Breast epithelium (tissue), 4 donors: ENCODE measurements at regions not wholly inside any gene's neighbourhood (a gene's known extent, or its start where the extent isn't known, plus 50 kb on each side); places are given as distances from the start of the nearest gene placed in this dataset.

Source experiments
- DNase-seq, 2 donors: peaks; one replicate each; pipeline ENCODE4 v3.0.0-alpha.2; 2019; ENCODE audit warnings: low spot score in 2 of 2
- H3K27ac ChIP-seq, 2 donors: fragments of 200-600 bp; sonication (generic) in 1 of 2; one replicate each; pipeline ENCODE4 v1.5.1; 2016 to 2019; ENCODE audit warnings: mild to moderate bottlenecking in 1 of 2
- H3K27me3 ChIP-seq, 2 donors: fragments of 200-600 bp; sonication (generic) in 1 of 2; one replicate each; pipeline versions ENCODE4 v1.5.1 to v1.6.0; 2017 to 2019; ENCODE audit warnings: control low read depth in 1 of 2, mild to moderate bottlenecking in 1 of 2
- H3K36me3 ChIP-seq: fragments of 200-600 bp; one replicate; pipeline ENCODE4 v1.5.1; 2019
- H3K4me1 ChIP-seq, 2 donors: fragments of 200-600 bp; sonication (generic); one replicate each; pipeline ENCODE4 v1.5.1; 2016 to 2019; ENCODE audit warnings: control low read depth in 1 of 2
- H3K4me3 ChIP-seq, 3 donors: fragments of 200-600 bp; sonication (generic); 1 replicate in 2 of 3; 2 replicates in 1 of 3; pipeline ENCODE4 v1.5.1; 2016 to 2019; ENCODE audit warnings: mild to moderate bottlenecking in 3 of 3, moderate library complexity in 2 of 3
- H3K9me3 ChIP-seq, 2 donors: fragments of 200-600 bp; sonication (generic) in 1 of 2; one replicate each; pipeline ENCODE4 v1.5.1; 2016 to 2019; ENCODE audit warnings: control low read depth in 1 of 2
- CTCF ChIP-seq, 3 donors: fragments of 450-650 bp; IDR thresholded peaks; one replicate each; pipeline ENCODE4 v1.5.1; 2016 to 2017; ENCODE audit warnings: antibody characterized with exemption in 3 of 3, mild to moderate bottlenecking in 3 of 3, moderate library complexity in 3 of 3
- POLR2A ChIP-seq: fragments of 450-650 bp; IDR thresholded peaks from one replicate; pipeline ENCODE4 v1.6.1; 2016; ENCODE audit warnings: antibody characterized with exemption, mild to moderate bottlenecking, moderate library complexity
- POLR2AphosphoS5 ChIP-seq, 3 donors: sonication (generic); formaldehyde crosslinking; IDR thresholded peaks; one replicate each; pipeline ENCODE4 v1.6.1; 2017; ENCODE audit warnings: antibody characterized with exemption in 3 of 3
- intact Hi-C: fragments of 100-400 bp; cut with DNase I; formaldehyde crosslinking; loops from one replicate; pipeline ENCODE4 v1.15.1; 2023; ENCODE audit warnings: low total_unique reads

GRCh38 chr14:39880106-39880695 lies 448.0 kb upstream of the FBXO33 start:
- intact Hi-C loops = no loop called here
- Histone ChIP-seq H3K27me3 (no peaks in the 10 kb centered on the region), H3K36me3 (no peaks in the 10 kb centered on the region), H3K9me3 (no peaks in the 10 kb centered on the region), H3K27ac (no peak overlapping the region), H3K4me1 (no peaks in the 10 kb centered on the region), H3K4me3 (no peak overlapping the region)
- no peak for TF ChIP-seq CTCF (IDR thresholded peaks at IDR 0.05)
- no peak for TF ChIP-seq POLR2AphosphoS5 (IDR thresholded peaks at IDR 0.05)
- no peak for TF ChIP-seq POLR2A
- DNase-seq = no peak

GRCh38 chr14:39877577-39878190 lies 445.5 kb upstream of the FBXO33 start:
- DNase-seq = no peak
- intact Hi-C loops = no loop called here
- Histone ChIP-seq H3K27ac (no peak overlapping the region), H3K36me3 (no peaks in the 10 kb centered on the region), H3K9me3 (no peaks in the 10 kb centered on the region), H3K4me1 (no peaks in the 10 kb centered on the region), H3K27me3 (no peaks in the 10 kb centered on the region), H3K4me3 (no peak overlapping the region)
- TF ChIP-seq CTCF (IDR thresholded peaks at IDR 0.05) (no peak), POLR2AphosphoS5 (IDR thresholded peaks at IDR 0.05) (no peak), POLR2A (no peak)

- no peak for TF ChIP-seq CTCF (IDR thresholded peaks at IDR 0.05)
- TF ChIP-seq POLR2AphosphoS5 (IDR thresholded peaks at IDR 0.05) = no peak
- no peak for TF ChIP-seq POLR2A
- no peak overlapping the region for H3K27ac ChIP-seq
- intact Hi-C loops = no loop called here
Measured at GRCh38 chr14:39876916-39877315, 444.7 kb upstream of the FBXO33 start.

GRCh38 chr14:39875028-39875427 lies 442.8 kb upstream of the FBXO33 start:
- Histone ChIP-seq H3K27me3 (no peaks in the 10 kb centered on the region), H3K4me1 (no peaks in the 10 kb centered on the region), H3K4me3 (no peak overlapping the region), H3K9me3 (no peaks in the 10 kb centered on the region), H3K27ac (no peak overlapping the region), H3K36me3 (no peaks in the 10 kb centered on the region)
- TF ChIP-seq POLR2AphosphoS5 (IDR thresholded peaks at IDR 0.05) (no peak), CTCF (IDR thresholded peaks at IDR 0.05) (no peak), POLR2A (no peak)
- intact Hi-C loops = no loop called here
- DNase-seq = no peak

More at GRCh38 chr14:39876916-39877315, 444.7 kb upstream of the FBXO33 start:
- DNase-seq = no peak
- H3K4me1 ChIP-seq = no peaks in the 10 kb centered on the region
- no peaks in the 10 kb centered on the region for H3K9me3 ChIP-seq
- H3K36me3 ChIP-seq = no peaks in the 10 kb centered on the region
- H3K27me3 ChIP-seq = no peaks in the 10 kb centered on the region
- no peak overlapping the region for H3K4me3 ChIP-seq

GRCh38 chr14:39873791-39874190 lies 441.6 kb upstream of the FBXO33 start:
- no peak for DNase-seq
- Histone ChIP-seq H3K9me3 (no peaks in the 10 kb centered on the region), H3K4me1 (no peaks in the 10 kb centered on the region), H3K4me3 (no peak overlapping the region), H3K27ac (no peak overlapping the region), H3K36me3 (no peaks in the 10 kb centered on the region), H3K27me3 (no peaks in the 10 kb centered on the region)
- intact Hi-C loops = no loop called here
- TF ChIP-seq CTCF (IDR thresholded peaks at IDR 0.05) (no peak), POLR2AphosphoS5 (IDR thresholded peaks at IDR 0.05) (no peak), POLR2A (no peak)
